ENCODE measurements at regions not wholly inside any gene's neighbourhood (a gene's known extent, or its start where the extent isn't known, plus 50 kb on each side); places are given as distances from the start of the nearest gene placed in this dataset.

- TF ChIP-seq CTCF (IDR thresholded peaks at IDR 0.05; ENCODE audit: insufficient read depth, low read length) (no peak), POLR2AphosphoS5 (IDR thresholded peaks at IDR 0.05; ENCODE audit: low read depth) (no peak), GABPA (IDR thresholded peaks at IDR 0.05; ENCODE audit: low read depth) (no peak)
Observed at GRCh38 chr6:129764761-129765407, 54.9 kb upstream of the ARHGAP18 start.
